Gastroesophageal sphincter (tissue), 4 donors: ENCODE measurements at regions not wholly inside any gene's neighbourhood (a gene's known extent, or its start where the extent isn't known, plus 50 kb on each side); places are given as distances from the start of the nearest gene placed in this dataset.

ENCODE experiments used
- ATAC-seq: fragments of 150-250 bp; one replicate; pipeline ENCODE4 v1.9.1; 2016; ENCODE audit warnings: mild to moderate bottlenecking, moderate library complexity
- H3K27ac ChIP-seq, 4 donors: fragments of 200-600 bp; sonication (generic) in 3 of 4; 1 replicate in 3 of 4; 2 replicates in 1 of 4; pipeline ENCODE4 v1.5.1; 2016 to 2019
- H3K27me3 ChIP-seq: fragments of 200-600 bp; sonication (generic); one replicate; pipeline ENCODE4 v1.5.1; 2019
- H3K36me3 ChIP-seq, 2 donors: fragments of 200-600 bp; sonication (generic); one replicate each; pipeline ENCODE4 v1.5.1; 2019; ENCODE audit warnings: control low read depth in 1 of 2
- H3K4me1 ChIP-seq, 3 donors: fragments of 200-600 bp; sonication (generic); 1 replicate in 2 of 3; 2 replicates in 1 of 3; pipeline ENCODE4 v1.5.1; 2016 to 2019; ENCODE audit warnings: control low read depth in 2 of 3
- H3K4me3 ChIP-seq, 2 donors: fragments of 200-600 bp; sonication (generic); one replicate each; pipeline ENCODE4 v1.5.1; 2019; ENCODE audit warnings: mild to moderate bottlenecking in 1 of 2, moderate library complexity in 1 of 2
- H3K9me3 ChIP-seq, 3 donors: fragments of 200-600 bp; sonication (generic); one replicate each; pipeline ENCODE4 v1.5.1; 2017 to 2019; ENCODE audit warnings: control low read depth in 2 of 3
- CTCF ChIP-seq, 4 experiments: fragments of 200-600 bp in 2 of 4; fragments of 450-650 bp in 2 of 4; sonication (generic) in 1 of 4; IDR thresholded peaks; one replicate each; pipeline ENCODE4 v1.5.1; 2017 to 2019; ENCODE audit warnings: antibody characterized with exemption in 4 of 4, mild to moderate bottlenecking in 2 of 4, moderate library complexity in 2 of 4
- EP300 ChIP-seq: sonication (generic); formaldehyde crosslinking; IDR thresholded peaks from one replicate; pipeline ENCODE4 v1.6.1; 2017; ENCODE audit warnings: antibody characterized with exemption, mild to moderate bottlenecking
- POLR2A ChIP-seq, 2 donors: fragments of 450-650 bp; IDR thresholded peaks; one replicate each; pipeline ENCODE4 v1.6.1; 2017; ENCODE audit warnings: antibody characterized with exemption in 2 of 2, mild to moderate bottlenecking in 2 of 2, moderate library complexity in 1 of 2
- POLR2AphosphoS5 ChIP-seq: sonication (generic); formaldehyde crosslinking; IDR thresholded peaks from one replicate; pipeline ENCODE4 v1.6.1; 2017; ENCODE audit warnings: antibody characterized with exemption
- WGBS, 2 donors: methylation state at CpG; one replicate each; pipeline ENCODE4 v1.1.5; 2018; ENCODE audit warnings: low coverage in 1 of 2; 5-methylcytosine and 5-hydroxymethylcytosine counted together

- Histone ChIP-seq H3K4me1 (no peaks in the 10 kb centered on the region), H3K36me3 (no peaks in the 10 kb centered on the region), H3K9me3 (no peaks in the 10 kb centered on the region), H3K27me3 (no peaks in the 10 kb centered on the region), H3K4me3 (no peak overlapping the region), H3K27ac (no peak overlapping the region)
- 52 to 63% methylated on average over 3 to 4 of the region's 4 CpGs for WGBS, 2 donors
- no peak for ATAC-seq
- TF ChIP-seq CTCF (IDR thresholded peaks at IDR 0.05) (no peak), POLR2AphosphoS5 (no peak), EP300 (no peak)
These were observed 128.1 kb downstream of the TTC6 start for GRCh38 chr14:37723515-37723914.

DNA sequence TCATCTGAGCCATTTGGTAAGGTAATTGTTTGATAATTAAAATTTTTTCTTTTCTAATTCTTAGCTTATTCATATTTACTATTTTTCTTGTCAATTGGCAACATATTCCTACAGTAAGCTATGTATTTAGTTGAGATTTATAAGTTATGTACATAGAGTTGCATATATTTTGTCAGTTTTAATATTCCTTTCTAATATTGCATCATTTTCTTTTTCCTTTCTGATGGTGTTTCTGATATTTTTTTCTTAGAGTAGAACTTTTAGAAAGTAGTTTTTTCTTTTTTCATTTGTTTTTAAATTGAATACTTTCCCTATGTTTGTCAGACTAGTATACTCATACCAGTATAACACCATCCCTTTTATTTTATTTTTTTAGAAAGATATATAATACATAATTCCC is 131.3 kb downstream of the TTC6 start:
- Histone ChIP-seq H3K27me3 (no peaks in the 10 kb centered on the region), H3K27ac (no peak overlapping the region), H3K9me3 (no peaks in the 10 kb centered on the region), H3K4me3 (no peak overlapping the region), H3K4me1 (no peaks in the 10 kb centered on the region), H3K36me3 (no peaks in the 10 kb centered on the region)
- ATAC-seq = no peak
- no peak for TF ChIP-seq POLR2AphosphoS5
- no peak for TF ChIP-seq POLR2A (IDR thresholded peaks at IDR 0.05)
- no peak for TF ChIP-seq CTCF (IDR thresholded peaks at IDR 0.05)
- TF ChIP-seq EP300 = no peak

GRCh38 chr14:37729218-37729617 is 133.8 kb downstream of the TTC6 start:
- Histone ChIP-seq H3K4me1 (no peaks in the 10 kb centered on the region), H3K36me3 (no peaks in the 10 kb centered on the region), H3K4me3 (no peak overlapping the region), H3K27me3 (no peaks in the 10 kb centered on the region), H3K27ac (no peak overlapping the region), H3K9me3 (no peaks in the 10 kb centered on the region)
- no peak for TF ChIP-seq POLR2A (IDR thresholded peaks at IDR 0.05)
- no peak for TF ChIP-seq POLR2AphosphoS5
- no peak for TF ChIP-seq CTCF (IDR thresholded peaks at IDR 0.05)
- no peak for TF ChIP-seq EP300
- ATAC-seq = no peak
- WGBS, 2 donors = 90 to 93% methylated on average over 2 of the region's 2 CpGs

- Histone ChIP-seq H3K9me3 (no peaks in the 10 kb centered on the region), H3K27ac (no peak overlapping the region), H3K36me3 (no peaks in the 10 kb centered on the region), H3K4me3 (no peak overlapping the region), H3K4me1 (no peaks in the 10 kb centered on the region), H3K27me3 (no peaks in the 10 kb centered on the region)
- no peak for ATAC-seq
- no peak for TF ChIP-seq POLR2AphosphoS5
- no peak for TF ChIP-seq CTCF (IDR thresholded peaks at IDR 0.05)
- no peak for TF ChIP-seq POLR2A (IDR thresholded peaks at IDR 0.05)
- no peak for TF ChIP-seq EP300
- 56 to 63% methylated on average over 4 of the region's 4 CpGs for WGBS, 2 donors
These were observed 135.7 kb downstream of the TTC6 start for GRCh38 chr14:37731094-37731493.

DNA sequence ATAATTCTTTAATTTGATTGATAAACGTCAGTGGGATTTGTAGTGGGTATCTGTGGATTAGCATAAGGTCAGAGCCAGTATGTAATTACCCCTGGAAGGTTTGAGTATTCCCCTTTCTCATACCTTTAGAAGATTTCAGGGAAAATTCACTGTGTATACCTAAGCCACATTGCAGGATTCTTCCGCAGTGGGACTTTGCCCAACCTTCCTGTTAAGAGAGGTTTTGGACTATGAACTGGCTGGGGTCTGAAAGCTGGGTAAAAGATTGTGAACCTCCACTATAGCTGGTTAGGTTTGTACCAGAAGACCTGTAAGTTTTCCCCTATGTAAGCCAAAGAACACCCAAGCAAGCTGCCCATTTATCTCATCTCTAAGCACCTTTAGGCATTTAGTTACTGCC is 150.2 kb downstream of the TTC6 start:
- TF ChIP-seq POLR2AphosphoS5 (no peak), POLR2A (IDR thresholded peaks at IDR 0.05) (no peak), CTCF (IDR thresholded peaks at IDR 0.05) (no peak), EP300 (no peak)
- Histone ChIP-seq H3K36me3 (no peaks in the 10 kb centered on the region), H3K9me3 (no peaks in the 10 kb centered on the region), H3K4me1 (no peaks in the 10 kb centered on the region), H3K27ac (no peak overlapping the region), H3K4me3 (no peak overlapping the region), H3K27me3 (no peaks in the 10 kb centered on the region)
- 63 to 94% methylated on average over 2 of the region's 2 CpGs for WGBS, 2 donors
- ATAC-seq = no peak
